KMS-11 (cell line): ENCODE measurements at regions not wholly inside any gene's neighbourhood (a gene's known extent, or its start where the extent isn't known, plus 50 kb on each side); places are given as distances from the start of the nearest gene placed in this dataset.

ENCODE experiments used
- H2AFZ ChIP-seq: fragments of 200-600 bp; sonication (generic); 2 replicates; pipeline ENCODE4 v1.6.1; 2016; ENCODE audit warnings: antibody characterized with exemption, mixed run types, low read depth
- H3K27ac ChIP-seq: fragments of 200-600 bp; sonication (generic); 2 replicates; pipeline ENCODE4 v1.6.1; 2016; ENCODE audit warnings: mild to moderate bottlenecking, mixed run types
- H3K27me3 ChIP-seq: fragments of 200-600 bp; sonication (generic); 2 replicates; pipeline ENCODE4 v1.6.1; 2017; ENCODE audit warnings: mild to moderate bottlenecking, low read depth, mixed run types, moderate library complexity; ENCODE audit not compliant: insufficient read depth
- H3K36me3 ChIP-seq: fragments of 200-600 bp; sonication (generic); 2 replicates; pipeline ENCODE4 v1.6.1; 2017; ENCODE audit warnings: mild to moderate bottlenecking, mixed run types; ENCODE audit not compliant: insufficient read depth
- H3K4me1 ChIP-seq: fragments of 200-600 bp; sonication (generic); 2 replicates; pipeline ENCODE4 v1.6.1; 2016; ENCODE audit warnings: mild to moderate bottlenecking, low read depth, mixed run types; ENCODE audit not compliant: poor library complexity, severe bottlenecking
- H3K4me2 ChIP-seq: fragments of 200-600 bp; sonication (generic); 2 replicates; pipeline ENCODE4 v1.7.0; 2016; ENCODE audit warnings: mild to moderate bottlenecking, mixed run types
- H3K4me3 ChIP-seq: fragments of 200-600 bp; sonication (generic); IDR thresholded peaks from 2 replicates; pipeline ENCODE4 v1.6.1; 2017; ENCODE audit warnings: low read depth, low read length, mixed read lengths; ENCODE audit not compliant: insufficient read depth
- H3K79me2 ChIP-seq: fragments of 200-600 bp; sonication (generic); 2 replicates; pipeline ENCODE4 v1.6.1; 2016; ENCODE audit warnings: low read depth, mixed run types; ENCODE audit not compliant: insufficient read depth
- H3K9ac ChIP-seq: fragments of 200-600 bp; sonication (generic); 2 replicates; pipeline ENCODE4 v1.6.1; 2016; ENCODE audit warnings: mild to moderate bottlenecking, mixed run types
- H4K20me1 ChIP-seq: fragments of 200-600 bp; sonication (generic); 2 replicates; pipeline ENCODE4 v1.6.1; 2016; ENCODE audit warnings: mild to moderate bottlenecking, mixed run types; ENCODE audit not compliant: insufficient read depth
- CTCF ChIP-seq: fragments of 200-600 bp; sonication (generic); conservative IDR thresholded peaks from 2 replicates; pipeline ENCODE4 v1.6.1; 2017; ENCODE audit warnings: low read depth, mild to moderate bottlenecking, antibody characterized with exemption, low read length, moderate library complexity, mixed read lengths

- H3K4me1 ChIP-seq: no peaks in the 10 kb centered on the region
- no peaks in the 10 kb centered on the region for H3K36me3 ChIP-seq
- no peaks in the 10 kb centered on the region for H4K20me1 ChIP-seq
- H3K4me3 ChIP-seq: no peak overlapping the region
- H2AFZ ChIP-seq: no peak overlapping the region
- no peak overlapping the region for H3K27ac ChIP-seq
- no peak overlapping the region for H3K4me2 ChIP-seq
- H3K27me3 ChIP-seq: no peaks in the 10 kb centered on the region
- no peak overlapping the region for H3K9ac ChIP-seq
- no peak for TF ChIP-seq CTCF
- H3K79me2 ChIP-seq: no peaks in the 10 kb centered on the region
Measured at GRCh38 chr19:32104850-32105235, 240.6 kb upstream of the ZNF507 start.

GRCh38 chr19:32105527-32106310, 239.7 kb upstream of the ZNF507 start:
- no peak overlapping the region for H3K27ac ChIP-seq
- H3K4me2 ChIP-seq: no peak overlapping the region
- no peaks in the 10 kb centered on the region for H3K27me3 ChIP-seq
- H3K36me3 ChIP-seq: no peaks in the 10 kb centered on the region
- no peaks in the 10 kb centered on the region for H3K79me2 ChIP-seq
- H3K9ac ChIP-seq: no peak overlapping the region
- no peak for TF ChIP-seq CTCF
- H4K20me1 ChIP-seq: no peaks in the 10 kb centered on the region
- no peak overlapping the region for H3K4me3 ChIP-seq
- H2AFZ ChIP-seq: no peak overlapping the region
- no peaks in the 10 kb centered on the region for H3K4me1 ChIP-seq

- Histone ChIP-seq H3K4me1 (no peaks in the 10 kb centered on the region), H3K27me3 (no peaks in the 10 kb centered on the region), H3K4me3 (no peak overlapping the region), H3K4me2 (no peak overlapping the region), H2AFZ (no peak overlapping the region), H3K36me3 (no peaks in the 10 kb centered on the region), H3K79me2 (no peaks in the 10 kb centered on the region), H3K27ac (no peak overlapping the region), H4K20me1 (no peaks in the 10 kb centered on the region), H3K9ac (no peak overlapping the region)
- no peak for TF ChIP-seq CTCF
Measured at GRCh38 chr19:32122258-32122657, 223.2 kb upstream of the ZNF507 start.

GRCh38 chr19:32123355-32123940, 222.0 kb upstream of the ZNF507 start:
- TF ChIP-seq CTCF: no peak
- no peaks in the 10 kb centered on the region for H3K4me1 ChIP-seq

More at GRCh38 chr19:32123355-32123940, 222.0 kb upstream of the ZNF507 start:
- no peaks in the 10 kb centered on the region for H4K20me1 ChIP-seq
- H2AFZ ChIP-seq: no peak overlapping the region
- no peak overlapping the region for H3K9ac ChIP-seq
- H3K4me2 ChIP-seq: no peak overlapping the region
- no peaks in the 10 kb centered on the region for H3K79me2 ChIP-seq
- H3K36me3 ChIP-seq: no peaks in the 10 kb centered on the region
- no peak overlapping the region for H3K4me3 ChIP-seq
- no peak overlapping the region for H3K27ac ChIP-seq
- no peaks in the 10 kb centered on the region for H3K27me3 ChIP-seq
